ENCODE measurements at regions not wholly inside any gene's neighbourhood (a gene's known extent, or its start where the extent isn't known, plus 50 kb on each side); places are given as distances from the start of the nearest gene placed in this dataset.

DNA sequence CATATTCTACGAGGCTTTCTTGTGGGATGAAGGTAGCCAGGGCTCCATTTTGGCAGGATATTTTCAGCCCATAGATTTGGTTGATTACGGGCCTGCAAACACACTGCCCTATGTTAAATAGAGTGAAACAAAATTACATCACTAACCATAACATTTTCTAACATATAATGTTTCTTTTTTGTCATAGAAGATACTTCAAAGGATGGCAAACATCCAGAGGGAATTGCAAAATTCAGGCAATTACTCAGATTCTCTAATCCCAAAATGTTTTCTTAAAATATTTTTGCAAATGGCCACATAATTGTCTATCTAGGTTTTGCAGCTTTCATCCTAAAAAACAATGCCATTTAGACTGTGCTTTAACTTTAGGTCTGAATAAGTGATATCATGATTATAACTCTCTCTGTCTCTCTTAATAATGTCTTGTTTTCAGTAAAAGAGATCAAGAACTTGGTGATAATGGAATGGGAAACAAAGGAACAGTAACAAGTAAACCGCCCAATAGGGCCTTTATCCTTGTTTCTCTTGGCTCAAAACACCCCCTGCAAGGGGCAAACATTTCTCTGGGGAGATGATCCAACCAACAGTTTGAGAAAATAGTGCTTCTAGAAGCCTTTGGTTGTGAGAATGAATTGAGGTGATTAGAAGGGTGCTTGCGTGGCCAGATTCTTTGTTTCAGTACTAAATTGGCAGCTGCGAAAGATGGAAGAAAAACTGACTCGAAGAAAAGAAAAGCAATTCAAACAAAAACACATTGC is 54.4 kb upstream of the BTG1 start:
- TF ChIP-seq FOSL1 (IDR thresholded peaks at IDR 0.05; ENCODE audit: low read depth) = no peak
- no peak for TF ChIP-seq POLR2A (IDR thresholded peaks at IDR 0.05; ENCODE audit: borderline replicate concordance, extremely low read depth, insufficient read depth, insufficient read length)
- TF ChIP-seq, protein P1, sequence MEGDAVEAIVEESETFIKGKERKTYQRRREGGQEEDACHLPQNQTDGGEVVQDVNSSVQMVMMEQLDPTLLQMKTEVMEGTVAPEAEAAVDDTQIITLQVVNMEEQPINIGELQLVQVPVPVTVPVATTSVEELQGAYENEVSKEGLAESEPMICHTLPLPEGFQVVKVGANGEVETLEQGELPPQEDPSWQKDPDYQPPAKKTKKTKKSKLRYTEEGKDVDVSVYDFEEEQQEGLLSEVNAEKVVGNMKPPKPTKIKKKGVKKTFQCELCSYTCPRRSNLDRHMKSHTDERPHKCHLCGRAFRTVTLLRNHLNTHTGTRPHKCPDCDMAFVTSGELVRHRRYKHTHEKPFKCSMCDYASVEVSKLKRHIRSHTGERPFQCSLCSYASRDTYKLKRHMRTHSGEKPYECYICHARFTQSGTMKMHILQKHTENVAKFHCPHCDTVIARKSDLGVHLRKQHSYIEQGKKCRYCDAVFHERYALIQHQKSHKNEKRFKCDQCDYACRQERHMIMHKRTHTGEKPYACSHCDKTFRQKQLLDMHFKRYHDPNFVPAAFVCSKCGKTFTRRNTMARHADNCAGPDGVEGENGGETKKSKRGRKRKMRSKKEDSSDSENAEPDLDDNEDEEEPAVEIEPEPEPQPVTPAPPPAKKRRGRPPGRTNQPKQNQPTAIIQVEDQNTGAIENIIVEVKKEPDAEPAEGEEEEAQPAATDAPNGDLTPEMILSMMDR (IDR thresholded peaks at IDR 0.05 in 2 of 3, conservative IDR thresholded peaks at IDR 0.05 in 1 of 3; ENCODE audit: borderline replicate concordance in 1 of 3, insufficient read depth in 1 of 3, low read depth in 2 of 3, low read length in 2 of 3) = no peak
- no peak for TF ChIP-seq TCF7L2 (IDR thresholded peaks at IDR 0.05; ENCODE audit: borderline replicate concordance, extremely low read depth, insufficient read depth, insufficient read length)
- TF ChIP-seq, protein P2, sequence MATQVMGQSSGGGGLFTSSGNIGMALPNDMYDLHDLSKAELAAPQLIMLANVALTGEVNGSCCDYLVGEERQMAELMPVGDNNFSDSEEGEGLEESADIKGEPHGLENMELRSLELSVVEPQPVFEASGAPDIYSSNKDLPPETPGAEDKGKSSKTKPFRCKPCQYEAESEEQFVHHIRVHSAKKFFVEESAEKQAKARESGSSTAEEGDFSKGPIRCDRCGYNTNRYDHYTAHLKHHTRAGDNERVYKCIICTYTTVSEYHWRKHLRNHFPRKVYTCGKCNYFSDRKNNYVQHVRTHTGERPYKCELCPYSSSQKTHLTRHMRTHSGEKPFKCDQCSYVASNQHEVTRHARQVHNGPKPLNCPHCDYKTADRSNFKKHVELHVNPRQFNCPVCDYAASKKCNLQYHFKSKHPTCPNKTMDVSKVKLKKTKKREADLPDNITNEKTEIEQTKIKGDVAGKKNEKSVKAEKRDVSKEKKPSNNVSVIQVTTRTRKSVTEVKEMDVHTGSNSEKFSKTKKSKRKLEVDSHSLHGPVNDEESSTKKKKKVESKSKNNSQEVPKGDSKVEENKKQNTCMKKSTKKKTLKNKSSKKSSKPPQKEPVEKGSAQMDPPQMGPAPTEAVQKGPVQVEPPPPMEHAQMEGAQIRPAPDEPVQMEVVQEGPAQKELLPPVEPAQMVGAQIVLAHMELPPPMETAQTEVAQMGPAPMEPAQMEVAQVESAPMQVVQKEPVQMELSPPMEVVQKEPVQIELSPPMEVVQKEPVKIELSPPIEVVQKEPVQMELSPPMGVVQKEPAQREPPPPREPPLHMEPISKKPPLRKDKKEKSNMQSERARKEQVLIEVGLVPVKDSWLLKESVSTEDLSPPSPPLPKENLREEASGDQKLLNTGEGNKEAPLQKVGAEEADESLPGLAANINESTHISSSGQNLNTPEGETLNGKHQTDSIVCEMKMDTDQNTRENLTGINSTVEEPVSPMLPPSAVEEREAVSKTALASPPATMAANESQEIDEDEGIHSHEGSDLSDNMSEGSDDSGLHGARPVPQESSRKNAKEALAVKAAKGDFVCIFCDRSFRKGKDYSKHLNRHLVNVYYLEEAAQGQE (IDR thresholded peaks at IDR 0.05; ENCODE audit: low read depth) = no peak

Data from HCT116 (cell line).